ENCODE measurements at regions not wholly inside any gene's neighbourhood (a gene's known extent, or its start where the extent isn't known, plus 50 kb on each side); places are given as distances from the start of the nearest gene placed in this dataset.

- H2AFZ ChIP-seq (ENCODE audit: low read length) = no peak overlapping the region
- no peak overlapping the region for H2BK120ac ChIP-seq (ENCODE audit: low read depth, low read length)
- H3K18ac ChIP-seq (ENCODE audit: low read length) = no peak overlapping the region
- H2BK15ac ChIP-seq (ENCODE audit: low read length) = no peak overlapping the region
- H2BK5ac ChIP-seq (ENCODE audit: low read length) = no peak overlapping the region
- no peak overlapping the region for H3K4me2 ChIP-seq (ENCODE audit: insufficient read depth, low read length, poor library complexity, severe bottlenecking)
- H3K9me3 ChIP-seq (replicated peaks in 1 of 2; ENCODE audit: control insufficient read depth in 2 of 2, insufficient read depth in 1 of 2, low read depth in 1 of 2, low read length in 2 of 2) = peaks cover 0 to 6% of the 10 kb centered on the region in 2 donors
- H3K23ac ChIP-seq (ENCODE audit: low read depth, low read length, poor library complexity) = no peak overlapping the region
- H2BK12ac ChIP-seq (ENCODE audit: low read length) = no peak overlapping the region
- no peak overlapping the region for H2AK5ac ChIP-seq (ENCODE audit: low read depth, low read length)
- H3K4ac ChIP-seq (ENCODE audit: low read length) = no peak overlapping the region
- H4K8ac ChIP-seq (ENCODE audit: low read depth, low read length) = no peak overlapping the region
- H3K27me3 ChIP-seq (ENCODE audit: control insufficient read depth in 3 of 3, insufficient read depth in 3 of 3, low read depth in 1 of 3, low read length in 3 of 3) = no peaks in the 10 kb centered on the region
- H3K79me1 ChIP-seq (ENCODE audit: low read depth, low read length) = no peaks in the 10 kb centered on the region
- no peaks in the 10 kb centered on the region for H3K4me1 ChIP-seq (ENCODE audit: control insufficient read depth in 2 of 2, insufficient read depth in 1 of 2, low read depth in 1 of 2, low read length in 2 of 2)
- no CpG with 5 or more reads among the region's 1 CpG for WGBS, 2 donors (ENCODE audit: extremely low coverage in 2 of 2, insufficient read length in 2 of 2, insufficient replicate concordance in 1 of 2)
- no peak for DNase-seq (ENCODE audit: low spot score)
- no peak overlapping the region for H3K27ac ChIP-seq (replicated peaks; ENCODE audit: low read length)
- H3K4me3 ChIP-seq (ENCODE audit: low read length in 2 of 2) = no peak overlapping the region
- H4K91ac ChIP-seq (ENCODE audit: low read depth, low read length, poor library complexity) = no peak overlapping the region
- H3K9ac ChIP-seq (ENCODE audit: low read depth, low read length, poor library complexity) = no peak overlapping the region
- H3K14ac ChIP-seq (ENCODE audit: low read length) = no peak overlapping the region
- no peaks in the 10 kb centered on the region for H3K36me3 ChIP-seq (replicated peaks in 1 of 2; ENCODE audit: control insufficient read depth in 2 of 2, insufficient read depth in 2 of 2, low read length in 2 of 2)
Observed at GRCh38 chr1:55456971-55457370, 241.8 kb upstream of the USP24 start.

- H3K27ac ChIP-seq (replicated peaks; ENCODE audit: low read length) = no peak overlapping the region
Observed at GRCh38 chr1:55448261-55448660, 233.1 kb upstream of the USP24 start.

GRCh38 chr1:55447488-55447887, 232.3 kb upstream of the USP24 start:
- DNase-seq (ENCODE audit: low spot score) = no peak
- Histone ChIP-seq H3K4me1 (ENCODE audit: control insufficient read depth in 2 of 2, insufficient read depth in 1 of 2, low read depth in 1 of 2, low read length in 2 of 2) (no peaks in the 10 kb centered on the region), H3K9me3 (replicated peaks in 1 of 2; ENCODE audit: control insufficient read depth in 2 of 2, insufficient read depth in 1 of 2, low read depth in 1 of 2, low read length in 2 of 2) (peaks cover 0 to 2% of the 10 kb centered on the region in 2 donors), H2AFZ (ENCODE audit: low read length) (no peak overlapping the region), H3K27me3 (ENCODE audit: control insufficient read depth in 3 of 3, insufficient read depth in 3 of 3, low read depth in 1 of 3, low read length in 3 of 3) (no peaks in the 10 kb centered on the region), H3K4ac (ENCODE audit: low read length) (no peak overlapping the region), H3K79me1 (ENCODE audit: low read depth, low read length) (no peaks in the 10 kb centered on the region), H3K4me3 (ENCODE audit: low read length in 2 of 2) (no peak overlapping the region), H2BK120ac (ENCODE audit: low read depth, low read length) (no peak overlapping the region), H4K8ac (ENCODE audit: low read depth, low read length) (no peak overlapping the region), H3K14ac (ENCODE audit: low read length) (no peak overlapping the region), H3K4me2 (ENCODE audit: insufficient read depth, low read length, poor library complexity, severe bottlenecking) (no peak overlapping the region), H2AK5ac (ENCODE audit: low read depth, low read length) (no peak overlapping the region), H2BK5ac (ENCODE audit: low read length) (no peak overlapping the region), H4K91ac (ENCODE audit: low read depth, low read length, poor library complexity) (no peak overlapping the region), H2BK15ac (ENCODE audit: low read length) (no peak overlapping the region), H3K27ac (replicated peaks; ENCODE audit: low read length) (no peak overlapping the region), H3K23ac (ENCODE audit: low read depth, low read length, poor library complexity) (no peak overlapping the region), H3K18ac (ENCODE audit: low read length) (no peak overlapping the region), H2BK12ac (ENCODE audit: low read length) (no peak overlapping the region), H3K9ac (ENCODE audit: low read depth, low read length, poor library complexity) (no peak overlapping the region), H3K36me3 (replicated peaks in 1 of 2; ENCODE audit: control insufficient read depth in 2 of 2, insufficient read depth in 2 of 2, low read length in 2 of 2) (no peaks in the 10 kb centered on the region)
- no CpG with 5 or more reads among the region's 2 CpGs for WGBS, 2 donors (ENCODE audit: extremely low coverage in 2 of 2, insufficient read length in 2 of 2, insufficient replicate concordance in 1 of 2)

More at GRCh38 chr1:55448261-55448660, 233.1 kb upstream of the USP24 start:
- H2BK5ac ChIP-seq (ENCODE audit: low read length) = no peak overlapping the region
- no peak for DNase-seq (ENCODE audit: low spot score)
- H4K8ac ChIP-seq (ENCODE audit: low read depth, low read length) = no peak overlapping the region
- no peak overlapping the region for H2BK12ac ChIP-seq (ENCODE audit: low read length)
- H2AK5ac ChIP-seq (ENCODE audit: low read depth, low read length) = no peak overlapping the region
- H3K9me3 ChIP-seq (replicated peaks in 1 of 2; ENCODE audit: control insufficient read depth in 2 of 2, insufficient read depth in 1 of 2, low read depth in 1 of 2, low read length in 2 of 2) = peaks cover 0 to 2% of the 10 kb centered on the region in 2 donors
- H3K14ac ChIP-seq (ENCODE audit: low read length) = no peak overlapping the region
- H2AFZ ChIP-seq (ENCODE audit: low read length) = no peak overlapping the region
- no peaks in the 10 kb centered on the region for H3K36me3 ChIP-seq (replicated peaks in 1 of 2; ENCODE audit: control insufficient read depth in 2 of 2, insufficient read depth in 2 of 2, low read length in 2 of 2)
- no peaks in the 10 kb centered on the region for H3K4me1 ChIP-seq (ENCODE audit: control insufficient read depth in 2 of 2, insufficient read depth in 1 of 2, low read depth in 1 of 2, low read length in 2 of 2)
- no peaks in the 10 kb centered on the region for H3K79me1 ChIP-seq (ENCODE audit: low read depth, low read length)
- H3K9ac ChIP-seq (ENCODE audit: low read depth, low read length, poor library complexity) = no peak overlapping the region
- H3K4me3 ChIP-seq (ENCODE audit: low read length in 2 of 2) = no peak overlapping the region
- no peak overlapping the region for H3K4ac ChIP-seq (ENCODE audit: low read length)
- no peak overlapping the region for H2BK15ac ChIP-seq (ENCODE audit: low read length)
- no peak overlapping the region for H4K91ac ChIP-seq (ENCODE audit: low read depth, low read length, poor library complexity)
- H3K18ac ChIP-seq (ENCODE audit: low read length) = no peak overlapping the region
- H3K4me2 ChIP-seq (ENCODE audit: insufficient read depth, low read length, poor library complexity, severe bottlenecking) = no peak overlapping the region
- no peak overlapping the region for H2BK120ac ChIP-seq (ENCODE audit: low read depth, low read length)
- H3K23ac ChIP-seq (ENCODE audit: low read depth, low read length, poor library complexity) = no peak overlapping the region
- H3K27me3 ChIP-seq (ENCODE audit: control insufficient read depth in 3 of 3, insufficient read depth in 3 of 3, low read depth in 1 of 3, low read length in 3 of 3) = no peaks in the 10 kb centered on the region

- no peak overlapping the region for H2AFZ ChIP-seq (ENCODE audit: low read length)
- H2BK5ac ChIP-seq (ENCODE audit: low read length) = no peak overlapping the region
- H3K36me3 ChIP-seq (replicated peaks in 1 of 2; ENCODE audit: control insufficient read depth in 2 of 2, insufficient read depth in 2 of 2, low read length in 2 of 2) = no peaks in the 10 kb centered on the region
- DNase-seq (ENCODE audit: low spot score) = no peak
- no CpG with 5 or more reads among the region's 2 CpGs for WGBS, 2 donors (ENCODE audit: extremely low coverage in 2 of 2, insufficient read length in 2 of 2, insufficient replicate concordance in 1 of 2)
- H3K14ac ChIP-seq (ENCODE audit: low read length) = no peak overlapping the region
- H3K9me3 ChIP-seq (replicated peaks in 1 of 2; ENCODE audit: control insufficient read depth in 2 of 2, insufficient read depth in 1 of 2, low read depth in 1 of 2, low read length in 2 of 2) = peaks cover 0 to 2% of the 10 kb centered on the region in 2 donors
- no peak overlapping the region for H3K27ac ChIP-seq (replicated peaks; ENCODE audit: low read length)
- H3K4me2 ChIP-seq (ENCODE audit: insufficient read depth, low read length, poor library complexity, severe bottlenecking) = no peak overlapping the region
- H2BK120ac ChIP-seq (ENCODE audit: low read depth, low read length) = no peak overlapping the region
- no peak overlapping the region for H4K91ac ChIP-seq (ENCODE audit: low read depth, low read length, poor library complexity)
- no peak overlapping the region for H3K18ac ChIP-seq (ENCODE audit: low read length)
- no peaks in the 10 kb centered on the region for H3K79me1 ChIP-seq (ENCODE audit: low read depth, low read length)
- no peak overlapping the region for H2AK5ac ChIP-seq (ENCODE audit: low read depth, low read length)
- no peak overlapping the region for H2BK15ac ChIP-seq (ENCODE audit: low read length)
- H3K9ac ChIP-seq (ENCODE audit: low read depth, low read length, poor library complexity) = no peak overlapping the region
- H3K4me1 ChIP-seq (ENCODE audit: control insufficient read depth in 2 of 2, insufficient read depth in 1 of 2, low read depth in 1 of 2, low read length in 2 of 2) = no peaks in the 10 kb centered on the region
- H3K23ac ChIP-seq (ENCODE audit: low read depth, low read length, poor library complexity) = no peak overlapping the region
- H3K4me3 ChIP-seq (ENCODE audit: low read length in 2 of 2) = no peak overlapping the region
- H4K8ac ChIP-seq (ENCODE audit: low read depth, low read length) = no peak overlapping the region
- no peak overlapping the region for H2BK12ac ChIP-seq (ENCODE audit: low read length)
- H3K27me3 ChIP-seq (ENCODE audit: control insufficient read depth in 3 of 3, insufficient read depth in 3 of 3, low read depth in 1 of 3, low read length in 3 of 3) = no peaks in the 10 kb centered on the region
- H3K4ac ChIP-seq (ENCODE audit: low read length) = no peak overlapping the region
Observed at GRCh38 chr1:55446351-55446750, 231.2 kb upstream of the USP24 start.

All from neuronal stem cell (in vitro differentiated cells).